HG03139 (cell line): ENCODE measurements at regions not wholly inside any gene's neighbourhood (a gene's known extent, or its start where the extent isn't known, plus 50 kb on each side); places are given as distances from the start of the nearest gene placed in this dataset.
"Not testable (repeated sequence)": the region's sequence is repeated elsewhere in the genome, so short reads cannot be mapped to it uniquely, and the experiment has no call there.

ENCODE experiments used
- ATAC-seq: cut with Tn5 transposase; IDR thresholded peaks from one replicate; pipeline ENCODE4 v1.9.1; 2021; ENCODE audit not compliant: unreplicated experiment

- not testable (repeated sequence) for ATAC-seq
These were observed 113.0 kb upstream of the FOXD4L5 start for GRCh38 chr9:65397763-65398719.

- ATAC-seq = not testable (repeated sequence)
These were observed 112.2 kb upstream of the FOXD4L5 start for GRCh38 chr9:65397226-65397625.

DNA sequence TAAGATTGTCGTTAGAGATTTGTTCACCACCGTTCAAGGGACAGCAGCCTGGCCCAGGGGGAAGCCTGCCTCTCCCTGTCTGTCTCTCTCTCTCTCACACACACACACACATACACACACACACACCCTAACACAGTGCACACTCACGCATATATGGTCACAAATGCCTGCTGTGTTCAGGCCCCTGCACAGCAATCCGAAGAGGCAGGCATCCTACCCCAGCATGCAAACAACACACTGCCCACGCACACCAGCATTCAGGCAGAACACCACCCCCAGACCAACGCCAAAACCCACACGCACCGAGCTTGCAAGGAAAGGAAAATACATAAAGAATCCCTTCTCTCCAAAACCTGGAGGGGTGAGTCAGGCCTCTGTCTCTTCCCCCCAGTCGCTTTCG, 111.6 kb upstream of the FOXD4L5 start:
- ATAC-seq = not testable (repeated sequence)

DNA sequence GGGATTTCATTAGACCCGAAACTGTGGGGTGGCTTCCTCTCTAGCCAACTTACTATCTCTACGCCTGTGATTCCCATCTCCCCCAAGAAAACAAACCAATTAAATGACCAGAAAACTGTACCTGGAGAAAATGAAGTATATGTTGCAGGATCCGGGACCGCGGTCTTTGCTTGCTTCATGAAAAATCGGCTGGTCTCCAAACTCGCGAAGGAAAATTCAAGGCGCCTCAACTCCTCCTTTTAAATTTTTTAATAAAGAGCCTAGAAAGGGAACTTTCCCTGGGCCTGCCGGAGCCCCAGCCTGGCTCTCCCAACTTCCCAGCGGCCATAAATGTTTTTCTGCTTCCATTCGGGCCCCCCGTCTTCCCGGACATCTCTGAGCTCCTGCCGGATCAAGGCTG, 110.8 kb upstream of the FOXD4L5 start:
- ATAC-seq = not testable (repeated sequence)

GRCh38 chr9:65395121-65395520, 110.1 kb upstream of the FOXD4L5 start:
- not testable (repeated sequence) for ATAC-seq

- not testable (repeated sequence) for ATAC-seq
These were observed 108.3 kb upstream of the FOXD4L5 start for GRCh38 chr9:65393111-65393810.

DNA sequence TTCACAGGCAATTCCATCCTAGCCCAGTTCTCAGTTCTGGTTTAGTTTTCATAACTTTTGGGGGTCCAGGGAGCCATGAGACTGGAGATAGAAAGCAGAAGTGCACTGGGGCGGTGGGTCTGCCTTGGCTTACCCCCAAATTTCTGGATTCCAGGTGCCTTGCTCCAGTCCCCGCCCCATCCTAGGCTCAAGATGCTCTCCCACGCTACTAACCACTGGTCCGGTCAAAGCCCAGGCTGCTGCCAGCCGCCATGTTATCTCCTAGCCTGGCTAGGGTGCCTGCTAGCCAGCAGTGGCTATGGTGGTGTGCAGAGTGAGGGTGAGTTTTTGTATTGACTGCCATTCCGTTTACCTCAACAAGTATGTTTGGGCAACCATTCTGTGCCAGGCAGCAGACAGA, 107.6 kb upstream of the FOXD4L5 start:
- not testable (repeated sequence) for ATAC-seq

GRCh38 chr9:65389710-65390109, 104.7 kb upstream of the FOXD4L5 start:
- ATAC-seq = not testable (repeated sequence)

- not testable (repeated sequence) for ATAC-seq
These were observed 104.2 kb upstream of the FOXD4L5 start for GRCh38 chr9:65389216-65389615.

DNA sequence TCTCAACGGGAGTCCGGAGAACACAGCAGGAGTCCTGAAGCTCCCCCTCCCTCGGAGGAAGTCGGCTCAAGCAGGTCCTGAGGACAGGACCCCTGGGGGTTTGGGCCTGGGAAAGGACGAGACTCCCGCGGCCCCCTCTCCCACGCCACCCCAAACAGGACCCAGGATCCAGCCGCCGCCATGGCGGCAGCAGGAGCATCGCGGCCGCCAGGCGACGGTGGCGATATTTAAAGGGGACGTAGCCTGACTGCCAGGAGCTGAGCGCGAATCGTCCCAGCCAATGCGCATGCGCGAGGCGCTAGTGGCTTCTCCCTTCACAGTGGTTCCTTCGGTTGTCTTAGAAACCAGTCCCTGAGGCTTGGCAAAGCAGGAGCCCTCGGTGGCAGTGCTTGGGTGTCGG, 101.7 kb upstream of the FOXD4L5 start:
- peak; percentile 60 for ATAC-seq

DNA sequence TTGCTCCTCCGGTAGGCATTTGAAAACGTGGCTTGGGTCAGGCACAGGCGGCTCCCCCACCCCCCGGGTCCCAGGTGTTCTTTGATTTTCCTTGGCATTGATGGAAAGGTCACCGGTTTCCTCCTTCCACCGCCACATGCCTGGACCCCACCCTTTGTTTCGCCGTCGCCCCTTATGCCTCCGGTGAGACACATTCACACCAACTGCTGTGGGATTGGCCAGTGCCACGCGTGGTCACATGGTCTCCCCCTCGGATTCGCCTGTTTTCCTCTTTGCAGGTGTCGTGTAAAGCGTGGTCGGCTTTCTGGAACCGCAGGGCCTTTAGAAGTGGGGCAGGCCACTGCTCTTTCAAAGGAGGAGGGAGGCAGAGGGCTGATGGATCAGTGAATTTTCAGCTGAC, 101.2 kb upstream of the FOXD4L5 start:
- not testable (repeated sequence) for ATAC-seq

DNA sequence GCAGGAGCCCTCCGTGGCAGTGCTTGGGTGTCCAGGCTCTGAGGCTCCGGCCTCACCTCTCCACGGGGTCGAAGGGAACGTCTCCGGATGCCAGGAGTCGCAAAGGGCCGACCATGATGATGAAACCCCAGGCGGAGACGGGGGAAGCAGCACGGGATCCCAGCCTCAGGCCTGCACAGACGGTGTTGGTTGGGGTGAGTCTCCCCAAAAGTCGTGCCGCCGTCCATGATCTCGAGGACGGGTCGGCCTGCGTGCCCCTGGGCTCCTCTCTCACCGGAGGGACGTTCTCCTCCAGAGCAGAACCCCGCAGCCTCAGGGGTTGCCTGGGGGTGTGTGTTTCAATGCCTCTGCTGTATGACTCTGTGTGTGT, 100.6 kb upstream of the FOXD4L5 start:
- not testable (repeated sequence) for ATAC-seq

DNA sequence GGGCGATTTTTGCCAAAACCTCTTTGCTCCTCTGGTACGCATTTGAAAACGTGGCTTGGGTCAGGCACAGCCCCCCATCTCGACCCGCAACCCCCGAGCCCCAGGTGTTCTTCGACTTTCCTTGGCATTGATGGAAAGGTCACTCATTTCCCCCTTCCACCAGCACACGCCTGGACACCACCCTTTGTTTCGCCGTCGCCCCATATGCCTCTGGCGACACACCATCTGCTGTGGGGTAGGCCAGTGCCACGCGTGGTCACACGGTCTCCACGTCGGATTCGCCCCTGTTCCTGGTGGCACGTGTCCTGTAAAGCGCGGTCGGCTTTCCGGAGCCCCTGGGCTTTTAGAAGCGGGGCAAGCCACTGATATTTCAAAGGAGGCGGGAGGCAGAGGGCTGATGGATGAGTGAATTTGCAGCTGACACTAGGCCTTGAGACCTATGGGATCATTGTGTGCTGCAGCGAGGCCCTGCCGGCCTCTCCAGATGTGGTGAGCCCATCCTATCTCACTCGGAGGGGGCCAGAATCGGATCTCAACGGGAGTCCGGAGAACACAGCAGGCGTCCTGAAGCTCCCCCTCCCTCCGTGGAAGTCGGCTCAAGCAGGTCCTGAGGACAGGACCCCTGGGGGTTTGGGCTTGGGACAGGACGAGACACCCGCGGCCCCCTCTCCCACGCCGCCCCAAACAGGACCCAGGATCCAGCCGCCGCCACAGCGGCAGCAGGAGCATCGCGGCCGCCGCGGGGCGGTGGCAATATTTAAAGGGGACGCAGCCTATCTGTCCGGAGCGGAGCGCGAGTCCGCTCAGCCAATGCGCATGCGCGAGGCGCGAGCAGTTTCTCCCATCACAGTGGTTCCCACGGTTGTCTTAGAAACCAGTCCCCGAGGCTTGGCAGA, 100.0 kb upstream of the FOXD4L5 start:
- not testable (repeated sequence) for ATAC-seq

GRCh38 chr9:65384066-65384465, 99.1 kb upstream of the FOXD4L5 start:
- not testable (repeated sequence) for ATAC-seq

- not testable (repeated sequence) for ATAC-seq
These were observed 98.6 kb upstream of the FOXD4L5 start for GRCh38 chr9:65383646-65384045.

DNA sequence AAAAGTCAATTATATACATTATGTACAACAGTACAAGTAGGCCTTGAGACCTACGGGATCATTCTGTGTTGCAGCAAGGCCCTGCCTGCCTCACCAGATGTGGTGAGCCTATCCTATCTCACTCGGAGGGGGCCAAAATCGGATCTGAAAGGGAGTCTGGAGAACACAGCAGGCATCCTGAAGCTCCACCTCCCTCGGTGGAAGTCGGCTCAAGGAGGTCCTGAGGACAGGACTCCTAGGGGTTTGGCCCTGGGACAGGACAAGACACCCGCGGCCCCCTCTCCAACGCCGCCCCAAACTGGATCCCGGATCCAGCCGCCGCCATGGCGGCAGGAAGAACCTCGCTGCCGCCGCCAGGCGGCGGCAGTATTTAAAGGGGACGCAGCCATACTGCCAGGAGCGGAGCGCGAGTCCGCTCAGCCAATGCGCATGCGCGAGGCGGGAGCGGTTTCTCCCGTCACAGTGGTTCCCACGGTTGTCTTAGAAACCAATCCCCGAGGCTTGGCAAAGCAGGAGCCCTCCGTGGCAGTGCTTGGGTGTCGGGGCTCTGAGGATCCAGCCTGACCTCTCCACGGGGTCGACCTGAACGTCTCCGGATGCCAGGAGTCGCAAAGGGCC, 97.8 kb upstream of the FOXD4L5 start:
- not testable (repeated sequence) for ATAC-seq
